IMR-90 (cell line): ENCODE measurements at regions not wholly inside any gene's neighbourhood (a gene's known extent, or its start where the extent isn't known, plus 50 kb on each side); places are given as distances from the start of the nearest gene placed in this dataset.
"Not testable (repeated sequence)": the region's sequence is repeated elsewhere in the genome, so short reads cannot be mapped to it uniquely, and the experiment has no call there.

Source experiments
- ATAC-seq: fragments of 200-7000 bp; cut with Tn5 transposase; 2 replicates; pipeline ENCODE4 v1.9.1; 2020; ENCODE audit warnings: low read depth, mild to moderate bottlenecking, moderate library complexity
- BruUV-seq: library from RNA; stranded (reverse); fragments of 400-500 nt; replicated peaks from 2 replicates; lab custom pipeline; 2021; lab: Mats Ljungman, UMichigan
- CTCF ChIA-PET: fragments of 300-600 bp; formaldehyde crosslinking; extraction: SDS; loops from one replicate; lab custom pipeline; 2021; ENCODE audit warnings: antibody characterized with exemption; lab: Yijun Ruan, JAX
- POLR2A ChIA-PET: fragments of 300-600 bp; sonication (Branson Sonifier 250); formaldehyde crosslinking; loops from one replicate; lab custom pipeline; 2022; ENCODE audit warnings: antibody characterized with exemption; ENCODE audit not compliant: unreplicated experiment; lab: Charles Lee
- DNase-seq: peaks from one replicate; pipeline ENCODE4 v3.0.0; 2013
- H2AFZ ChIP-seq: replicated peaks from 2 replicates; pipeline ENCODE3; 2013; ENCODE audit warnings: low read length, mild to moderate bottlenecking; ENCODE audit not compliant: poor library complexity
- H2AK5ac ChIP-seq: 2 replicates; pipeline ENCODE4 v1.6.1; 2013; ENCODE audit warnings: low read depth, low read length, inconsistent platforms
- H2AK9ac ChIP-seq: replicated peaks from 2 replicates; pipeline ENCODE3; 2013; ENCODE audit warnings: mild to moderate bottlenecking, low read depth, low read length, moderate library complexity; ENCODE audit not compliant: poor library complexity
- H2BK120ac ChIP-seq: 2 replicates; pipeline ENCODE4 v1.6.1; 2013; ENCODE audit warnings: low read depth, low read length, inconsistent platforms
- H2BK15ac ChIP-seq: 3 replicates; pipeline ENCODE4 v1.6.1; 2013; ENCODE audit warnings: low read depth, low read length, inconsistent platforms
- H2BK20ac ChIP-seq: 2 replicates; pipeline ENCODE4 v1.6.1; 2013; ENCODE audit warnings: low read depth, mild to moderate bottlenecking, inconsistent platforms, low read length, moderate library complexity
- H2BK5ac ChIP-seq: 2 replicates; pipeline ENCODE4 v1.6.1; 2013; ENCODE audit warnings: mild to moderate bottlenecking, low read depth, low read length, inconsistent platforms; ENCODE audit not compliant: poor library complexity, severe bottlenecking
- H3K14ac ChIP-seq: replicated peaks from 2 replicates; pipeline ENCODE4 v1.6.1; 2013; ENCODE audit warnings: low read depth, low read length, inconsistent platforms
- H3K18ac ChIP-seq: 2 replicates; pipeline ENCODE4 v1.6.1; 2013; ENCODE audit warnings: low read depth, low read length, control low read depth
- H3K23ac ChIP-seq: 2 replicates; pipeline ENCODE4 v1.6.1; 2013; ENCODE audit warnings: low read depth, low read length, inconsistent platforms
- H3K27ac ChIP-seq: 2 replicates; pipeline ENCODE4 v1.5.1; 2013; ENCODE audit warnings: mild to moderate bottlenecking, control low read depth, low read length; ENCODE audit not compliant: insufficient read depth
- H3K27me3 ChIP-seq: 2 replicates; pipeline ENCODE4 v1.6.1; 2013; ENCODE audit warnings: low read length; ENCODE audit not compliant: control insufficient read depth, insufficient read depth
- H3K36me3 ChIP-seq: 2 replicates; pipeline ENCODE4 v1.6.1; 2013; ENCODE audit warnings: low read length, mixed read lengths; ENCODE audit not compliant: control insufficient read depth, insufficient read depth
- H3K4ac ChIP-seq: 2 replicates; pipeline ENCODE4 v1.6.1; 2013; ENCODE audit warnings: low read depth, low read length, inconsistent platforms
- H3K4me1 ChIP-seq: 2 replicates; pipeline ENCODE4 v1.6.1; 2013; ENCODE audit warnings: low read length, mixed read lengths; ENCODE audit not compliant: control insufficient read depth, insufficient read depth
- H3K4me2 ChIP-seq: 2 replicates; pipeline ENCODE4 v1.6.1; 2013; ENCODE audit warnings: low read depth, mild to moderate bottlenecking, control low read depth, low read length, moderate library complexity
- H3K4me3 ChIP-seq: 2 replicates; pipeline ENCODE4 v1.5.1; 2013; ENCODE audit warnings: low read depth, mild to moderate bottlenecking, control low read depth, low read length, moderate library complexity; ENCODE audit not compliant: insufficient read depth
- H3K56ac ChIP-seq: 2 replicates; pipeline ENCODE4 v1.6.1; 2013; ENCODE audit warnings: low read length, inconsistent platforms; ENCODE audit not compliant: insufficient read depth; ENCODE audit errors: extremely low read depth
- H3K79me1 ChIP-seq, 2 experiments: 2 replicates each; pipeline ENCODE4 v1.6.1; 2013; ENCODE audit warnings: low read length in 2 of 2, inconsistent platforms in 1 of 2, low read depth in 1 of 2
- H3K9ac ChIP-seq: 2 replicates; pipeline ENCODE4 v1.6.1; 2013; ENCODE audit warnings: low read depth, low read length, control low read depth
- H3K9me1 ChIP-seq: 2 replicates; pipeline ENCODE4 v1.6.1; 2013; ENCODE audit warnings: low read length, inconsistent platforms; ENCODE audit not compliant: insufficient read depth
- H3K9me3 ChIP-seq: 2 replicates; pipeline ENCODE4 v1.6.1; 2013; ENCODE audit warnings: low read length; ENCODE audit not compliant: control insufficient read depth, insufficient read depth
- H4K20me1 ChIP-seq: 2 replicates; pipeline ENCODE4 v1.6.1; 2013; ENCODE audit warnings: low read length, inconsistent platforms; ENCODE audit not compliant: insufficient read depth
- H4K5ac ChIP-seq: 2 replicates; pipeline ENCODE4 v1.6.1; 2013; ENCODE audit warnings: mild to moderate bottlenecking, low read depth, low read length, control low read depth
- H4K8ac ChIP-seq, 2 experiments: 2 replicates each; pipeline ENCODE4 v1.6.1; 2013; ENCODE audit warnings: low read depth in 2 of 2, low read length in 2 of 2, control low read depth in 1 of 2, inconsistent platforms in 1 of 2
- H4K91ac ChIP-seq: 2 replicates; pipeline ENCODE4 v1.6.1; 2013; ENCODE audit warnings: low read depth, low read length, inconsistent platforms; ENCODE audit not compliant: insufficient read depth
- WGBS, 2 experiments: methylation state at CpG; one replicate each; pipeline versions ENCODE4 v1.1.5 to v1.1.7; 2013; ENCODE audit warnings: missing lambda C conversion rate in 2 of 2; ENCODE audit not compliant: insufficient read length in 1 of 2; ENCODE audit errors: extremely low coverage in 2 of 2; 5-methylcytosine and 5-hydroxymethylcytosine counted together
- dilution Hi-C: fragments of 300-500 bp; cut with HindIII; formaldehyde crosslinking; loops from one replicate; pipeline ENCODE4 v1.14.3; 2018; ENCODE audit warnings: low sequenced_read_pairs; ENCODE audit not compliant: unreplicated experiment
- in situ Hi-C: fragments of 300-500 bp; cut with MboI; formaldehyde crosslinking; loops from 3 replicates; pipeline ENCODE4 v1.14.3; 2019; ENCODE audit warnings: low sequenced_read_pairs, inconsistent platforms, mixed read lengths
- intact Hi-C: fragments of 100-400 bp; cut with micrococcal nuclease; formaldehyde crosslinking; loops from 2 replicates; pipeline ENCODE4 v1.10.0; 2022

DNA sequence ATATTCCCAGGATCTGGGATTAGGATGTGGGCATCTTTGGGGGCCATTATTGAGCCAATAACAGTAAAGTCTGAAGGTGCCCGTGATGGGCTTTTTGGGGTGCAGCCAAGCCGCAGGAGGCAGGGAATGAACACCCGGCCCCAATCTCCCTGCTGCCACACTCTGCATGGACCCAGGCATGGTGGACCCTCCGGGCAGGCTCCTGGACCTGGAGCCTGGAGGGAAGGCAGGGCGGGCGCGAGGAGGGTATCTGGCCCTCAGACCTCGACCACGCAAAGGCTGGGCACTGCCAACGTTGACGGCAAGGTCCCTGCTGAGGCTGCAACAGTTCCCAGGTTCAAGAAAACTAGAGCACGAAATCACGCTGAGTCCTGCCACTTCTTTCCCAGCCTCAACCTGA is 150.9 kb upstream of the ZNF469 start:
- H2BK20ac ChIP-seq, H3K14ac ChIP-seq, CTCF ChIA-PET, H3K9me1 ChIP-seq, H4K5ac ChIP-seq, H3K4me3 ChIP-seq, H4K20me1 ChIP-seq, H3K9me3 ChIP-seq, H3K9ac ChIP-seq, H3K4ac ChIP-seq, H2BK15ac ChIP-seq, H4K91ac ChIP-seq, H4K8ac ChIP-seq, H3K4me2 ChIP-seq, DNase-seq, H3K27ac ChIP-seq, H3K56ac ChIP-seq, H2AFZ ChIP-seq, ATAC-seq, H2AK9ac ChIP-seq, H3K27me3 ChIP-seq, H3K36me3 ChIP-seq, BruUV-seq, H2BK5ac ChIP-seq, dilution Hi-C loops, H3K18ac ChIP-seq, intact Hi-C loops, POLR2A ChIA-PET, in situ Hi-C loops, H3K23ac ChIP-seq: not testable (repeated sequence)
- peaks cover 22% of the 10 kb centered on the region for H3K4me1 ChIP-seq
- H2BK120ac ChIP-seq: 0 out of 2 replicates have a peak overlapping the region, but pooled peaks have one; percentile 40
- H3K79me1 ChIP-seq: peaks cover 8 to 12% of the 10 kb centered on the region in 2 experiments; a peak in 3 of 4 replicates
- peak overlapping the region; percentile 78 for H2AK5ac ChIP-seq
- 96% methylated on average over 3 of the region's 13 CpGs; no CpG with 5 or more reads in 1 of the 2 experiments for WGBS, 2 experiments

DNA sequence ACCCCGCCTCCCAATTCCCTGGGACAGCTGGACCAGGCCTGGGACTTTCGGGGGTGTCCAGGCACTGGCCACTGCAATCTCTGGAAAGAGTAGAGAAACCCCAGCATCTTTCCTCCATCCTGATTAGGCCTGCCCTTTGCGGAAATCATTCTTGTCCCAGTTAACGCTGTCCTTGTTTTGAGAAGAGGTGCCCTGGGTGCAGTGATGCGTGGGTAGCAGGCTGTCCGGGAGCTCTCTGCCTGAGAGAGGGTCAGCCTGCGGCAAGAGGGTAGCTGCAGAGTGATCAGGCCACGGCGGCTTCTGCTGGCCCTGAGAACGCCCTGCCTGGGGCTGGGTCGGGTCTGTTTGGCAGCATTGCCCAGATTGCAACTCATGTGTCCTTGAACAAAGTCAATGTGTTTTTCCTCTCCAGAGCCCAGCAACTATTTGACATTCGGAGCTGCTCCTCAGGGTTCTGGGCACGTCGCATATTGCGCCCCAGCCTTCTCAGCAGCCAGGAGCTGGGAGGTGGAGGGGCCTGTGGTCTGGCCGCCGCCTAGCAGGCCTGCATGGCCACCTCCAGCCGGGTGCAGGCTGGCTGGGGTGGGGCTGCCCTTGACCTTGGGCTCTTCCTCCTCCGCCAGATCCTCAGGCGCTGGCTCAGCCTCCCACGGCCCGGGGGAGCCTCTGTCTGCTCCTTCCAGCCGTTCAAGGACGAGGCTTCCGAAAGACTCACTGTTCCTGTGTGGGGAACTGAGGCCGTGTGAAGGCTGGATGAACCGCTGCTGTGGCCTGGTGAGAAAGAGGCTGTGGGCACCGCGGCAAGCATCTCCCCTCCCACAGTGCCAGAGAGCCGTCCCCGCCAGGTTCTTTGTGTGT is 150.1 kb upstream of the ZNF469 start:
- H3K79me1 ChIP-seq: peaks cover 8 to 12% of the 10 kb centered on the region in 2 experiments; a peak in 3 of 4 replicates
- peak overlapping the region; percentile 50; the same call in 1 of the 2 replicates for H3K4ac ChIP-seq
- H3K18ac ChIP-seq, BruUV-seq, in situ Hi-C loops, H4K20me1 ChIP-seq, H3K4me3 ChIP-seq, H3K9me1 ChIP-seq, H3K9me3 ChIP-seq, H3K14ac ChIP-seq, H3K9ac ChIP-seq, H3K36me3 ChIP-seq, H3K4me2 ChIP-seq, H2BK15ac ChIP-seq, H2BK5ac ChIP-seq, H4K5ac ChIP-seq, H4K8ac ChIP-seq, intact Hi-C loops, H3K23ac ChIP-seq, H2AK9ac ChIP-seq, H3K27ac ChIP-seq, H2AFZ ChIP-seq, H3K27me3 ChIP-seq, ATAC-seq, DNase-seq, H3K56ac ChIP-seq, CTCF ChIA-PET, dilution Hi-C loops, H4K91ac ChIP-seq, POLR2A ChIA-PET: not testable (repeated sequence)
- H2AK5ac ChIP-seq: peak overlapping the region; percentile 93
- peak overlapping the region; percentile 32; the same call in 1 of the 2 replicates for H2BK120ac ChIP-seq
- peak overlapping the region; percentile 9 for H2BK20ac ChIP-seq
- WGBS, 2 experiments: 88% methylated on average over 3 of the region's 31 CpGs; no CpG with 5 or more reads in 1 of the 2 experiments
- peaks cover 22% of the 10 kb centered on the region for H3K4me1 ChIP-seq
